ENCODE measurements at regions not wholly inside any gene's neighbourhood (a gene's known extent, or its start where the extent isn't known, plus 50 kb on each side); places are given as distances from the start of the nearest gene placed in this dataset.

DNA sequence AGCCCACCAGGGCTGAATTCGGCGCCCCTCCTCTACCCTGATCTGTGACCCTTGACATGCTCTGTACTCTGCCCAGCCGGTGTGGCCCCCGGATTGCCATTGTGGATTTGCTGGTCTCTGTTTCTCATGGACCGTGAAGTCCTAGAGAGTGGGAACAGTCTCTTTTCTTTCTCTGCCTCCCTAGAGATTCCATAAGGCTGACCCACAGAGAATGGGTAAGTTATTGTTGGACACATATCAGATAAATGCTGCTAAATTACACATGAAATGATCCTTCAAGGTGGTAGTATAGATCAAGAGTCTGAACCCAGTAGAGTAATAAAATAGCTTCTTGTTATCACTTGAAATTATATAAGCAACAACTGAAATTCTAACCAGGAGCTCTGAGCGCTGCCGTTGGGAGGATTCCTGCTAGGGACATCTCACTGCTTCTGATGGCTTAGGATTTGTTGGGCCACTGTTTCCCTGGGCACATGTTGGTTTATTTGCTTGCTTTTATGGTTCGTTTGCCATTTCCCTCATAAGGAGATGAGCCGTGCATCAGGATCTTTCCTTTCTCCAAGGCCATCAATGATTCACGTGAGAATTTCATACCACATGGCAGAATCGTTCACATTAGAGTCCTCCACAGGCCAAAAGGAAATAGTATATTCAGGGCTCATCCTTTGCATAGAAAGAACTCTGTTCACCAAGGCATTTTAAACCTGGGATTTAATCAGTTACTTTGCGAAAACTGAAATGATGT is 111.9 kb downstream of the ZBTB18 start:
- Histone ChIP-seq H3K27ac (peak overlapping the region in 2 of 4 donors; percentile 70 to 81), H3K4me3 (no peak overlapping the region), H3K27me3 (no peaks in the 10 kb centered on the region), H3K36me3 (no peaks in the 10 kb centered on the region), H3K9me3 (no peaks in the 10 kb centered on the region), H3K4me1 (peaks cover 2 to 8% (median 4%) of the 10 kb centered on the region in 3 donors)
- WGBS, 2 donors (ENCODE audit: low coverage in 1 of 2), result 83 to 88% methylated on average over 10 to 12 of the region's 12 CpGs
- TF ChIP-seq POLR2A (IDR thresholded peaks at IDR 0.05), result no peak
- ATAC-seq, result no peak

- TF ChIP-seq POLR2AphosphoS5 (IDR thresholded peaks at IDR 0.05) (peak; percentile 8), POLR2A (IDR thresholded peaks at IDR 0.05) (no peak)
- no peaks in the 10 kb centered on the region for H3K9me3 ChIP-seq
- peaks cover 2 to 8% (median 4%) of the 10 kb centered on the region in 3 donors for H3K4me1 ChIP-seq
- ATAC-seq, result peak; percentile 88
- H3K27ac ChIP-seq, result peak overlapping the region in 3 of 4 donors; percentile 40 to 81 (median 70)
- H3K36me3 ChIP-seq, result no peaks in the 10 kb centered on the region
- no peaks in the 10 kb centered on the region for H3K27me3 ChIP-seq
- no peak overlapping the region for H3K4me3 ChIP-seq
- 47 to 51% methylated on average over 8 of the region's 8 CpGs for WGBS, 2 donors (ENCODE audit: low coverage in 1 of 2)
Measured at GRCh38 chr1:244163861-244164510, 112.9 kb downstream of the ZBTB18 start.

DNA sequence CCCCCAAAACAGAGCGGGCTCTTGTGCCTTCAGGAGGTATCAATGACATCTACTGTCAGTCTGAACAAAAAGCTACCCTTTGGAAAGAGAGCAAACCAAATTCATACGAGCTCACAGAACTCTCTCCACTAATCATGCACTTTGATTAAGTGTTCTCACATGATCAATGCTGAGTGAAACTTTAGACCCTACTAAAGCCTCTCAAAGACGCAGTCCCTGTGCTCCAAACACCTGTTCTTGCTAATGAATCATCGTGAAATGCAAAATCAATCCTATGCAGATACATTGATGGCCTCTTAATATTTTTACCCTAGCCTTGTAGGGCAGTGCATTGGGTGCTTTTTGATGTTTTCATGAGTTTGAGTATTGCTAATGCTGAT is 113.4 kb downstream of the ZBTB18 start:
- WGBS, 2 donors (ENCODE audit: low coverage in 1 of 2), result 88 to 89% methylated on average over 2 to 3 of the region's 4 CpGs
- Histone ChIP-seq H3K4me3 (no peak overlapping the region), H3K9me3 (no peaks in the 10 kb centered on the region), H3K4me1 (peaks cover 2 to 8% (median 4%) of the 10 kb centered on the region in 3 donors), H3K36me3 (no peaks in the 10 kb centered on the region), H3K27ac (peak overlapping the region in 3 of 4 donors; percentile 40 to 81 (median 70)), H3K27me3 (no peaks in the 10 kb centered on the region)
- no peak for TF ChIP-seq CTCF (IDR thresholded peaks at IDR 0.05)
- TF ChIP-seq EP300 (IDR thresholded peaks at IDR 0.05), result no peak
- TF ChIP-seq POLR2AphosphoS5 (IDR thresholded peaks at IDR 0.05), result no peak
- TF ChIP-seq POLR2A (IDR thresholded peaks at IDR 0.05), result no peak
- no peak for ATAC-seq

DNA sequence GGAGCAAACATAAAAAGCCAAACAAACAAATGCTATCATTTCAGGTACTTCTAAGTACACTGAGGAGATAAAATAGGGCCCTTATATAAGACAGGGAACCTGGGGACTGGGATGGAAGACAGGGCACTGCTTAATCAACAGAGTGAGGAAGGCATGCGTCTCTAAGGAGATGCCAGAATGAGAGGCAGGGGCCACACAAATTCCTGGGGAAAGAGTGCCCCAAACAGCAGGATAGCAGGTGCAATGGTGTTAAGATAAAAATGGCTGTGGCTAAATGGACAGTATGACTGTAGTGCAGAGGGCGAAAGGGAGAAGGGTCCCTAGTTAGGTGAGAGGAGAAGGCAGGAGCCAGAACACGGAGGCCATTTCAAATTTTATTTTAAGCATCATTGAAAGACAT is 113.9 kb downstream of the ZBTB18 start:
- 78 to 94% methylated on average over 3 of the region's 3 CpGs for WGBS, 2 donors (ENCODE audit: low coverage in 1 of 2)
- no peak overlapping the region for H3K27ac ChIP-seq
- H3K36me3 ChIP-seq, result no peaks in the 10 kb centered on the region
- H3K27me3 ChIP-seq, result no peaks in the 10 kb centered on the region
- H3K9me3 ChIP-seq, result no peaks in the 10 kb centered on the region
- peaks cover 2 to 8% (median 4%) of the 10 kb centered on the region in 3 donors for H3K4me1 ChIP-seq
- no peak for ATAC-seq
- TF ChIP-seq EP300 (IDR thresholded peaks at IDR 0.05), result no peak
- TF ChIP-seq POLR2AphosphoS5 (IDR thresholded peaks at IDR 0.05), result no peak
- no peak for TF ChIP-seq CTCF (IDR thresholded peaks at IDR 0.05)
- no peak for TF ChIP-seq POLR2A (IDR thresholded peaks at IDR 0.05)
- H3K4me3 ChIP-seq, result no peak overlapping the region

DNA sequence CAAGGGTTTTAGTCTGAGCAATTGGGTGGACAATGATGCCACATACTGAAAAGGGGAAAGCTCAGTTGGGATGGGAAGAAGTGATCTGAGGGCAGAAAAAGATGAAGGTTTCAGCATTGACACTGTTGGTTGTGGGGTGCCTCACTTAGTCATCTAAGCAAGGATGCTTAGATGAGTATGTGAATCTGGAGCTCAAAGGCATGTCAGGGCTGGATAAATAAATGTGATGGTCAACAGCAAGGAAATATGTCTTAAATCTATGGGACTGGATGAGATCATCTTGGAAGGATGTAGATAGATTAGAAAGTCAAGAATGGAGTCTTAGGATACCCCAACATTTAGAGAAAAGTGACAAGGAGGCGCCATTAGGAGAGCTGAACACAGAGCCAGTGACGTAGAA is 114.6 kb downstream of the ZBTB18 start:
- no peaks in the 10 kb centered on the region for H3K9me3 ChIP-seq
- no peaks in the 10 kb centered on the region for H3K27me3 ChIP-seq
- H3K27ac ChIP-seq, result no peak overlapping the region
- H3K4me3 ChIP-seq, result no peak overlapping the region
- WGBS, 2 donors (ENCODE audit: low coverage in 1 of 2), result 94 to 100% methylated on average over 2 of the region's 2 CpGs
- H3K4me1 ChIP-seq, result peaks cover 2 to 8% (median 4%) of the 10 kb centered on the region in 3 donors
- TF ChIP-seq CTCF (IDR thresholded peaks at IDR 0.05) (no peak), POLR2AphosphoS5 (IDR thresholded peaks at IDR 0.05) (no peak), EP300 (IDR thresholded peaks at IDR 0.05) (no peak), POLR2A (IDR thresholded peaks at IDR 0.05) (no peak)
- no peak for ATAC-seq
- no peaks in the 10 kb centered on the region for H3K36me3 ChIP-seq
